ENCODE measurements at regions not wholly inside any gene's neighbourhood (a gene's known extent, or its start where the extent isn't known, plus 50 kb on each side); places are given as distances from the start of the nearest gene placed in this dataset.

DNA sequence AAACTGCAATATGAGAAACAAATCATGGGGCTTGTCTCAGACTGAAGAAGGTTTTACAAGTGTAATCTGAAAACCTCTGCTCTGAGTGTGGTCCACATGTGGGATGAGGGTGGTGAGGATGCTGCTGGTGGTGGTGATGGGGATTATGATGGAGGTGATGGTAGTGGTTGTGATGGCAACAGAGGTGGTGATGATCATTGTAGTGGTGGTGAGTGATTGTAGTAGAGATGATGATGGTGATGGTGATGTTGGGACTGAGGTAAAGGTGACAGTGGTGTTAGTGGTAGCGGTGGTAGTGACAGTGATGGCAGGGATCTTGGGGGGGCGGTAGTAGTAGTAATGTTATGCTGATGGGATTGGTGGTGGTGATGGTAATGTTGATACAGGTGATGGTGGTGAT, 217.8 kb downstream of the ANAPC1 start:
- H3K27me3 ChIP-seq (ENCODE audit: insufficient read depth, low read length, poor library complexity, severe bottlenecking), result no peaks in the 10 kb centered on the region
- no peak overlapping the region for H3K9ac ChIP-seq (ENCODE audit: low read depth, low read length, poor library complexity, severe bottlenecking)
- no peaks in the 10 kb centered on the region for H3K4me1 ChIP-seq (ENCODE audit: insufficient read depth, low read length, poor library complexity, severe bottlenecking)
- no peaks in the 10 kb centered on the region for H3F3A ChIP-seq (ENCODE audit: low read depth)
- H3K4me2 ChIP-seq (ENCODE audit: low read depth, low read length, poor library complexity, severe bottlenecking), result no peak overlapping the region
- H4K20me1 ChIP-seq (ENCODE audit: insufficient read depth, low read length, poor library complexity, severe bottlenecking), result no peaks in the 10 kb centered on the region
- H3K9me3 ChIP-seq (ENCODE audit: insufficient read depth, low read depth, low read length), result no peaks in the 10 kb centered on the region
- no peak overlapping the region for H2AFZ ChIP-seq (ENCODE audit: low read length)
- H3K4me3 ChIP-seq (ENCODE audit: low read length, poor library complexity, severe bottlenecking), result no peak overlapping the region
- H3K36me3 ChIP-seq (ENCODE audit: insufficient read depth, low read length), result no peaks in the 10 kb centered on the region
- H3K9me2 ChIP-seq (replicated peaks; ENCODE audit: low read depth, low read length), result no peaks in the 10 kb centered on the region
- no peaks in the 10 kb centered on the region for H3K79me2 ChIP-seq (ENCODE audit: insufficient read depth, low read length)
- TF ChIP-seq EZH2phosphoT487 (IDR thresholded peaks at IDR 0.05; ENCODE audit: borderline replicate concordance), result no peak
- TF ChIP-seq, protein P1, sequence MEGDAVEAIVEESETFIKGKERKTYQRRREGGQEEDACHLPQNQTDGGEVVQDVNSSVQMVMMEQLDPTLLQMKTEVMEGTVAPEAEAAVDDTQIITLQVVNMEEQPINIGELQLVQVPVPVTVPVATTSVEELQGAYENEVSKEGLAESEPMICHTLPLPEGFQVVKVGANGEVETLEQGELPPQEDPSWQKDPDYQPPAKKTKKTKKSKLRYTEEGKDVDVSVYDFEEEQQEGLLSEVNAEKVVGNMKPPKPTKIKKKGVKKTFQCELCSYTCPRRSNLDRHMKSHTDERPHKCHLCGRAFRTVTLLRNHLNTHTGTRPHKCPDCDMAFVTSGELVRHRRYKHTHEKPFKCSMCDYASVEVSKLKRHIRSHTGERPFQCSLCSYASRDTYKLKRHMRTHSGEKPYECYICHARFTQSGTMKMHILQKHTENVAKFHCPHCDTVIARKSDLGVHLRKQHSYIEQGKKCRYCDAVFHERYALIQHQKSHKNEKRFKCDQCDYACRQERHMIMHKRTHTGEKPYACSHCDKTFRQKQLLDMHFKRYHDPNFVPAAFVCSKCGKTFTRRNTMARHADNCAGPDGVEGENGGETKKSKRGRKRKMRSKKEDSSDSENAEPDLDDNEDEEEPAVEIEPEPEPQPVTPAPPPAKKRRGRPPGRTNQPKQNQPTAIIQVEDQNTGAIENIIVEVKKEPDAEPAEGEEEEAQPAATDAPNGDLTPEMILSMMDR (conservative IDR thresholded peaks at IDR 0.05; ENCODE audit: low read length), result no peak

DNA sequence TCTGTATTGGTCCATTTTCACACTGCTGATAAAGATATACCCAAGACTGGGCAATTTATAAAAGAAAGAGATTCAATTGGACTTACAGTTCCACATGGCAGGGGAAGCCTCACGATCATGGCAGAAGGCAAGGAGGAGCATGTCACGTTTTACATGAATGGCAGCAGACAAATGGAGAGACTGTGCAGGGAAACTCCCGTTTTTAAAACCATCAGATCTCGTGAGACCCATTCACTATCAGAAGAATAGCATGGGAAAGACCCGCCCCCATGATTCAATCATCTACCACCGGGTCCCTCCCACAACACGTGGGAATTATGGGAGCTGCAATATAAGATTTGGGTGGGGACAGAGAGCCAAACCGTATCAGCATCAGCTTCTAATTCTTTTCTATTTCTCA, 217.0 kb downstream of the ANAPC1 start:
- Histone ChIP-seq H3K4me3 (ENCODE audit: low read length, poor library complexity, severe bottlenecking) (no peak overlapping the region), H3K9ac (ENCODE audit: low read depth, low read length, poor library complexity, severe bottlenecking) (no peak overlapping the region), H3K27me3 (ENCODE audit: insufficient read depth, low read length, poor library complexity, severe bottlenecking) (no peaks in the 10 kb centered on the region), H3K79me2 (ENCODE audit: insufficient read depth, low read length) (no peaks in the 10 kb centered on the region), H2AFZ (ENCODE audit: low read length) (no peak overlapping the region), H3F3A (ENCODE audit: low read depth) (no peaks in the 10 kb centered on the region), H3K4me1 (ENCODE audit: insufficient read depth, low read length, poor library complexity, severe bottlenecking) (no peaks in the 10 kb centered on the region), H3K4me2 (ENCODE audit: low read depth, low read length, poor library complexity, severe bottlenecking) (no peak overlapping the region), H3K9me2 (replicated peaks; ENCODE audit: low read depth, low read length) (no peaks in the 10 kb centered on the region), H4K20me1 (ENCODE audit: insufficient read depth, low read length, poor library complexity, severe bottlenecking) (no peaks in the 10 kb centered on the region), H3K36me3 (ENCODE audit: insufficient read depth, low read length) (no peaks in the 10 kb centered on the region), H3K9me3 (ENCODE audit: insufficient read depth, low read depth, low read length) (no peaks in the 10 kb centered on the region)
- TF ChIP-seq, protein P1 (conservative IDR thresholded peaks at IDR 0.05; ENCODE audit: low read length), result no peak
- TF ChIP-seq EZH2phosphoT487 (IDR thresholded peaks at IDR 0.05; ENCODE audit: borderline replicate concordance), result no peak

GRCh38 chr2:111667542-111668273, 216.3 kb downstream of the ANAPC1 start:
- Histone ChIP-seq H3K9me3 (ENCODE audit: insufficient read depth, low read depth, low read length) (no peaks in the 10 kb centered on the region), H3K4me1 (ENCODE audit: insufficient read depth, low read length, poor library complexity, severe bottlenecking) (no peaks in the 10 kb centered on the region), H3K4me2 (ENCODE audit: low read depth, low read length, poor library complexity, severe bottlenecking) (no peak overlapping the region), H2AFZ (ENCODE audit: low read length) (no peak overlapping the region), H3K79me2 (ENCODE audit: insufficient read depth, low read length) (no peaks in the 10 kb centered on the region), H4K20me1 (ENCODE audit: insufficient read depth, low read length, poor library complexity, severe bottlenecking) (no peaks in the 10 kb centered on the region), H3K36me3 (ENCODE audit: insufficient read depth, low read length) (no peaks in the 10 kb centered on the region), H3K4me3 (ENCODE audit: low read length, poor library complexity, severe bottlenecking) (no peak overlapping the region), H3F3A (ENCODE audit: low read depth) (no peaks in the 10 kb centered on the region), H3K9ac (ENCODE audit: low read depth, low read length, poor library complexity, severe bottlenecking) (no peak overlapping the region), H3K27me3 (ENCODE audit: insufficient read depth, low read length, poor library complexity, severe bottlenecking) (no peaks in the 10 kb centered on the region), H3K9me2 (replicated peaks; ENCODE audit: low read depth, low read length) (no peaks in the 10 kb centered on the region)
- no peak for TF ChIP-seq EZH2phosphoT487 (IDR thresholded peaks at IDR 0.05; ENCODE audit: borderline replicate concordance)
- TF ChIP-seq, protein P1 (conservative IDR thresholded peaks at IDR 0.05; ENCODE audit: low read length), result peak; percentile 36
